Fibroblast of lung (primary cell): ENCODE measurements at regions not wholly inside any gene's neighbourhood (a gene's known extent, or its start where the extent isn't known, plus 50 kb on each side); places are given as distances from the start of the nearest gene placed in this dataset.

Source experiments
- DNase-seq, 2 donors: peaks; one replicate each; pipeline versions ENCODE4 v3.0.0 to v3.0.0-alpha.2; 2010; ENCODE audit warnings: low read depth in 2 of 2
- H2AFZ ChIP-seq: 2 replicates; pipeline ENCODE4 v1.5.1; 2012; ENCODE audit warnings: low read length, control low read depth, inconsistent platforms
- H3K27ac ChIP-seq: 2 replicates; pipeline ENCODE4 v1.5.1; 2011; ENCODE audit warnings: low read length, control low read depth; ENCODE audit not compliant: insufficient read depth
- H3K27me3 ChIP-seq: 2 replicates; pipeline ENCODE4 v1.5.1; 2011; ENCODE audit warnings: mild to moderate bottlenecking, low read length; ENCODE audit not compliant: control insufficient read depth, insufficient read depth
- H3K36me3 ChIP-seq: 2 replicates; pipeline ENCODE4 v1.5.1; 2011; ENCODE audit warnings: low read length; ENCODE audit not compliant: control insufficient read depth, insufficient read depth
- H3K4me1 ChIP-seq: 2 replicates; pipeline ENCODE4 v1.5.1; 2011; ENCODE audit warnings: low read length; ENCODE audit not compliant: control insufficient read depth, insufficient read depth; ENCODE audit errors: extremely low read depth
- H3K4me2 ChIP-seq: 2 replicates; pipeline ENCODE4 v1.5.1; 2011; ENCODE audit warnings: low read length, control low read depth; ENCODE audit not compliant: insufficient read depth; ENCODE audit errors: extremely low read depth
- H3K4me3 ChIP-seq, 4 experiments: fragments of 200-600 bp in 1 of 4; sonication (generic) in 1 of 4; replicated peaks in 1 of 4; 2 replicates each; pipeline ENCODE4 v1.5.1; 2011 to 2016; ENCODE audit warnings: low read length in 4 of 4, low read depth in 3 of 4, mild to moderate bottlenecking in 3 of 4, control low read depth in 2 of 4, inconsistent platforms in 1 of 4, mixed read lengths in 1 of 4; ENCODE audit not compliant: insufficient read depth in 1 of 4; ENCODE audit errors: control extremely low read depth in 1 of 4
- H3K79me2 ChIP-seq: 2 replicates; pipeline ENCODE4 v1.5.1; 2012; ENCODE audit warnings: mild to moderate bottlenecking, low read length, inconsistent platforms; ENCODE audit not compliant: control insufficient read depth, insufficient read depth
- H3K9ac ChIP-seq: 2 replicates; pipeline ENCODE4 v1.5.1; 2011; ENCODE audit warnings: mild to moderate bottlenecking, low read length, control low read depth; ENCODE audit not compliant: insufficient read depth
- H3K9me3 ChIP-seq: 2 replicates; pipeline ENCODE4 v1.5.1; 2012; ENCODE audit warnings: low read depth, low read length; ENCODE audit not compliant: control insufficient read depth, insufficient read depth
- H4K20me1 ChIP-seq: 2 replicates; pipeline ENCODE4 v1.5.1; 2011; ENCODE audit warnings: low read length; ENCODE audit not compliant: control insufficient read depth, insufficient read depth; ENCODE audit errors: extremely low read depth
- CTCF ChIP-seq, 2 donors: IDR thresholded peaks in 1 of 2; conservative IDR thresholded peaks in 1 of 2; 1 replicate in 1 of 2; 2 replicates in 1 of 2; pipeline ENCODE4 v1.5.1; 2011 to 2012; ENCODE audit warnings: low read length in 2 of 2, control low read depth in 1 of 2, inconsistent platforms in 1 of 2, low read depth in 1 of 2, mild to moderate bottlenecking in 1 of 2
- EZH2 ChIP-seq: IDR thresholded peaks from 2 replicates; pipeline ENCODE4 v1.5.1; 2012; ENCODE audit warnings: low read length, control low read depth, mild to moderate bottlenecking; ENCODE audit errors: missing control alignments

GRCh38 chr18:46418663-46419260 is 238.3 kb downstream of the LOXHD1 start:
- Histone ChIP-seq H4K20me1 (no peaks in the 10 kb centered on the region), H3K4me3 (no peak overlapping the region), H2AFZ (no peak overlapping the region), H3K9ac (no peak overlapping the region), H3K9me3 (no peaks in the 10 kb centered on the region), H3K4me1 (no peaks in the 10 kb centered on the region), H3K4me2 (no peak overlapping the region), H3K36me3 (no peaks in the 10 kb centered on the region), H3K27me3 (no peaks in the 10 kb centered on the region), H3K27ac (no peak overlapping the region), H3K79me2 (no peaks in the 10 kb centered on the region)
- peak in 1 of 2 donors; percentile 39 for DNase-seq
- no peak for TF ChIP-seq CTCF (conservative IDR thresholded peaks at IDR 0.05 in 1 of 2, IDR thresholded peaks at IDR 0.05 in 1 of 2; ENCODE audit: low read depth in 1 of 2, low read length in 2 of 2)
- no peak for TF ChIP-seq EZH2

- Histone ChIP-seq H3K4me2 (no peak overlapping the region), H3K27me3 (no peaks in the 10 kb centered on the region), H4K20me1 (no peaks in the 10 kb centered on the region), H3K36me3 (no peaks in the 10 kb centered on the region), H3K4me1 (no peaks in the 10 kb centered on the region), H3K4me3 (no peak overlapping the region), H3K27ac (no peak overlapping the region), H3K9ac (no peak overlapping the region), H3K79me2 (no peaks in the 10 kb centered on the region), H2AFZ (no peak overlapping the region), H3K9me3 (no peaks in the 10 kb centered on the region)
- no peak for DNase-seq
- TF ChIP-seq EZH2 (no peak), CTCF (conservative IDR thresholded peaks at IDR 0.05 in 1 of 2, IDR thresholded peaks at IDR 0.05 in 1 of 2; ENCODE audit: low read depth in 1 of 2, low read length in 2 of 2) (no peak)
These were observed 237.5 kb downstream of the LOXHD1 start for GRCh38 chr18:46419391-46420141.

GRCh38 chr18:46421973-46422551 is 235.0 kb downstream of the LOXHD1 start:
- Histone ChIP-seq H3K79me2 (no peaks in the 10 kb centered on the region), H3K27me3 (no peaks in the 10 kb centered on the region), H3K4me2 (no peak overlapping the region), H3K9ac (no peak overlapping the region), H2AFZ (no peak overlapping the region), H3K9me3 (no peaks in the 10 kb centered on the region), H3K4me3 (no peak overlapping the region), H4K20me1 (no peaks in the 10 kb centered on the region), H3K4me1 (no peaks in the 10 kb centered on the region), H3K36me3 (no peaks in the 10 kb centered on the region), H3K27ac (no peak overlapping the region)
- DNase-seq, result no peak
- TF ChIP-seq EZH2 (no peak), CTCF (conservative IDR thresholded peaks at IDR 0.05 in 1 of 2, IDR thresholded peaks at IDR 0.05 in 1 of 2; ENCODE audit: low read depth in 1 of 2, low read length in 2 of 2) (no peak)
